Gastroesophageal sphincter (tissue), 4 donors: ENCODE measurements at regions not wholly inside any gene's neighbourhood (a gene's known extent, or its start where the extent isn't known, plus 50 kb on each side); places are given as distances from the start of the nearest gene placed in this dataset.

Experiments
- ATAC-seq: fragments of 150-250 bp; one replicate; pipeline ENCODE4 v1.9.1; 2016; ENCODE audit warnings: mild to moderate bottlenecking, moderate library complexity
- H3K27ac ChIP-seq, 4 donors: fragments of 200-600 bp; sonication (generic) in 3 of 4; 1 replicate in 3 of 4; 2 replicates in 1 of 4; pipeline ENCODE4 v1.5.1; 2016 to 2019
- H3K27me3 ChIP-seq: fragments of 200-600 bp; sonication (generic); one replicate; pipeline ENCODE4 v1.5.1; 2019
- H3K36me3 ChIP-seq, 2 donors: fragments of 200-600 bp; sonication (generic); one replicate each; pipeline ENCODE4 v1.5.1; 2019; ENCODE audit warnings: control low read depth in 1 of 2
- H3K4me1 ChIP-seq, 3 donors: fragments of 200-600 bp; sonication (generic); 1 replicate in 2 of 3; 2 replicates in 1 of 3; pipeline ENCODE4 v1.5.1; 2016 to 2019; ENCODE audit warnings: control low read depth in 2 of 3
- H3K4me3 ChIP-seq, 2 donors: fragments of 200-600 bp; sonication (generic); one replicate each; pipeline ENCODE4 v1.5.1; 2019; ENCODE audit warnings: mild to moderate bottlenecking in 1 of 2, moderate library complexity in 1 of 2
- H3K9me3 ChIP-seq, 3 donors: fragments of 200-600 bp; sonication (generic); one replicate each; pipeline ENCODE4 v1.5.1; 2017 to 2019; ENCODE audit warnings: control low read depth in 2 of 3
- CTCF ChIP-seq, 4 experiments: fragments of 200-600 bp in 2 of 4; fragments of 450-650 bp in 2 of 4; sonication (generic) in 1 of 4; IDR thresholded peaks; one replicate each; pipeline ENCODE4 v1.5.1; 2017 to 2019; ENCODE audit warnings: antibody characterized with exemption in 4 of 4, mild to moderate bottlenecking in 2 of 4, moderate library complexity in 2 of 4
- EP300 ChIP-seq: sonication (generic); formaldehyde crosslinking; IDR thresholded peaks from one replicate; pipeline ENCODE4 v1.6.1; 2017; ENCODE audit warnings: antibody characterized with exemption, mild to moderate bottlenecking
- POLR2A ChIP-seq, 2 donors: fragments of 450-650 bp; IDR thresholded peaks; one replicate each; pipeline ENCODE4 v1.6.1; 2017; ENCODE audit warnings: antibody characterized with exemption in 2 of 2, mild to moderate bottlenecking in 2 of 2, moderate library complexity in 1 of 2
- POLR2AphosphoS5 ChIP-seq: sonication (generic); formaldehyde crosslinking; IDR thresholded peaks from one replicate; pipeline ENCODE4 v1.6.1; 2017; ENCODE audit warnings: antibody characterized with exemption
- WGBS, 2 donors: methylation state at CpG; one replicate each; pipeline ENCODE4 v1.1.5; 2018; ENCODE audit warnings: low coverage in 1 of 2; 5-methylcytosine and 5-hydroxymethylcytosine counted together

DNA sequence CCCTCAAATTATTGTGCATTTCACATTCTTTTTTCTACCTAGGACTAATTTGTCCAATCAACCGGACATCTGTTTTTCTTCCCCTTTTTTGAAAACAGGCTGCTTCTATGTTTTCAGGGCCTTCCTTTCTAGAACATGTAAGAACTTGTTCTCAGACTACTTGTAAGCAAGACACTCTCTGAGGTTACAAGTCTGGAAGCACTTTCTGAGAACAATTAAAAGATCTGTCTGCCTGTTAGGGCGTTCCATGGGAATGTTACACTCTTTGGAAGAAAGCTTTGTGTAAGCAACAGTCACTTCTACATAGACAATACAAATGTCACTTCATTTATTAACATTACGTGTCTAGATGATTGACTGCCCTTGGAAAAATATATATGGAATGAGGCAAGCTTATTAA, 50.9 kb upstream of the HSPB3 start:
- TF ChIP-seq POLR2AphosphoS5 (no peak), POLR2A (IDR thresholded peaks at IDR 0.05) (no peak), EP300 (no peak), CTCF (IDR thresholded peaks at IDR 0.05) (no peak)
- no peaks in the 10 kb centered on the region for H3K27me3 ChIP-seq
- no peaks in the 10 kb centered on the region for H3K9me3 ChIP-seq
- peaks cover 0 to 41% (median 10%) of the 10 kb centered on the region in 3 donors for H3K4me1 ChIP-seq
- no peak overlapping the region for H3K4me3 ChIP-seq
- H3K36me3 ChIP-seq: no peaks in the 10 kb centered on the region
- ATAC-seq: peak; percentile 50
- peak overlapping the region; percentile 54 to 70 (median 58) for H3K27ac ChIP-seq
- WGBS, 2 donors: 22 to 29% methylated on average over 3 of the region's 3 CpGs

DNA sequence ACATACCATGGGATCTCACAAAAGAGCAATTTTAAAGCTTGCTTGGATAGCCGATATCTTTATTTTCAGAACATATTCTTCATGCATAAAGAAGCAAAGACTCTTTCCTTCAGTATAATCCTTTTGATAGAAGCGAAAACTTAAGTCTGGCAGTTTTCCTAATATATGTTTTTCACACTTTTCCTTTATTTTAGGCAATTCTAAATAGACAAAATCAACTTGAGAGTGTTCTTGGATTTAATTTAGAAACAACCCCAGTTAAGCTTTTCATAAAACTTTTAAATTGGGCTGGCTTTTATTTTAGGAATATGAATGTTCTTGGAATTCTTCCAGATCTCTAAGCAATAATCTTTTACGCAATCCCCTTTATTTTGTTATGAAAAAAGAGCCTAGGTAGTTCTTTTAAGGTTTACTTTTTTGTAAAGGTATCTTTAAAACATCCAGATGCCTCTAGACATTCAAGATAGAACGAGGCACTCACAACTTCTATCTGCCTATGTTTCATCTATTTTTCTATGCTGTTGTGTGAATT, 51.5 kb upstream of the HSPB3 start:
- 42 to 60% methylated on average over 4 of the region's 4 CpGs for WGBS, 2 donors
- Histone ChIP-seq H3K36me3 (no peaks in the 10 kb centered on the region), H3K27ac (peak overlapping the region; percentile 54 to 70 (median 58)), H3K4me3 (no peak overlapping the region), H3K27me3 (no peaks in the 10 kb centered on the region), H3K9me3 (no peaks in the 10 kb centered on the region), H3K4me1 (peaks cover 0 to 41% (median 10%) of the 10 kb centered on the region in 3 donors)
- ATAC-seq: no peak
- TF ChIP-seq EP300 (no peak), POLR2AphosphoS5 (no peak), POLR2A (IDR thresholded peaks at IDR 0.05) (no peak), CTCF (IDR thresholded peaks at IDR 0.05) (no peak)

DNA sequence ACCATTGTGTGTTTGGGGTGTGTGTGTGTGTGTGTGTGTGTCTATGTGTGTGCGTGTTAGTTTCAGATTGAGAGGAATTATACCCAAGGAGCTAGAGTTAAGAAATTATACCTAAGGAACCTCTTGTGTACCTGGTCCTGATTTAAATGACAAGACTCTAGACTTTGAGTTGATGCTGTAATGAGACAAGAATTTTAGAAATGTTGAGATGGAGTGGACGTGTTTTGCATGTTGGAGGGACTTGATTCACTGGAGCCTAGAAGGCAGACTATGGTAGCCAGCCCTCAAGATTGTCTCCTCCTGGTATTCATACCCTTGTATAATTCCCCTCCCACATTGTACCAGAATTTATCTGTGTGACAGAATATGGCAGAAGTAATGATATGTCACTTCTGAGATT, 52.4 kb upstream of the HSPB3 start:
- no peak for TF ChIP-seq POLR2AphosphoS5
- no peak for TF ChIP-seq CTCF (IDR thresholded peaks at IDR 0.05)
- no peaks in the 10 kb centered on the region for H3K27me3 ChIP-seq
- H3K4me1 ChIP-seq: peaks cover 0 to 41% (median 10%) of the 10 kb centered on the region in 3 donors
- H3K36me3 ChIP-seq: no peaks in the 10 kb centered on the region
- peak overlapping the region in 3 of 4 donors; percentile 50 to 62 (median 54) for H3K27ac ChIP-seq
- H3K4me3 ChIP-seq: no peak overlapping the region
- ATAC-seq: no peak
- H3K9me3 ChIP-seq: no peaks in the 10 kb centered on the region
- WGBS, 2 donors: 89% methylated on average over 2 of the region's 2 CpGs

DNA sequence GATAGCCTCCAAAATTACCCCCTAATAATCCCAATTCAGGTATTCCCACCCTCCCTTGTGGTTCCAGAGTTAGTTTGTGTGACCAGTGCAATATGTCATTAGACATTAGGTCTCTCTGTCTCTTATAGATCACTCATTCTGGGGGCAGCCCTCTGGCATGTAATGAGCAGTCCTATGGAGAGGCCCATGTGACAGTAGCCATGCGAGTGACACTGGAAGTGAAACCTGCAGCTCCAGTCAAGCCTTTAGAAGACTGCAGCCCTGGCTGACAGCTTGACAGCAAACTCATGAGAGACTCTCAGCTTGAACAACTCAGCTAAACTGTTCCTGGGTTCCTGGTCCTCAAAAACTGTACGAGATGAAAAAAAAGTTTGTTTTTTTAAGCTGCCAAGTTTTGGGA, 54.0 kb upstream of the HSPB3 start:
- Histone ChIP-seq H3K4me1 (peaks cover 0 to 41% (median 10%) of the 10 kb centered on the region in 3 donors), H3K36me3 (no peaks in the 10 kb centered on the region), H3K4me3 (no peak overlapping the region), H3K27me3 (no peaks in the 10 kb centered on the region), H3K27ac (no peak overlapping the region), H3K9me3 (no peaks in the 10 kb centered on the region)
- ATAC-seq: no peak
- TF ChIP-seq EP300 (no peak), POLR2A (IDR thresholded peaks at IDR 0.05) (no peak), POLR2AphosphoS5 (no peak), CTCF (IDR thresholded peaks at IDR 0.05) (no peak)
- WGBS, 2 donors: 0 to 36% methylated on average over 1 to 2 of the region's 2 CpGs

DNA sequence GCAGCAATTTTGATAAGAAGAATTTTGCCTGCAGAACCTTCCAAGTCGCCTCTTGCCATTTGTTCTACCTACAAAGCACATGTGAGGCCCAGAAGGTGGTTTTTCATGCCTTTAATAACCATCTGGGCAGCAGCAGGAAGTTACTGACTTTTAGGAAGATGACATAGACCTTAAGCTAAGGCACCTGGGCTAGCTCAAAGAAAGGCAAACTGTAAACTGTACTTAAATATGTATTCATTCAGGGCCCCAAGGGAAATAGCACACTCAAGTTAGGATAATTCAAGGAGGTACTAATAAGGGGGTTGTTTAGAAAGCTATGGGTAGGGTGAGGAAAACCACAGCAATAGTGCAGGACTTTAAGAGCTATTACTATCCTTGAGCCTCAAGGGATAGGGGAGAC, 57.3 kb upstream of the HSPB3 start:
- no peak for ATAC-seq

More for the DNA sequence above, 57.3 kb upstream of the HSPB3 start:
- Histone ChIP-seq H3K9me3 (no peaks in the 10 kb centered on the region), H3K27ac (no peak overlapping the region), H3K4me1 (peaks cover 0 to 20% (median 0%) of the 10 kb centered on the region in 3 donors), H3K4me3 (no peak overlapping the region), H3K36me3 (no peaks in the 10 kb centered on the region), H3K27me3 (no peaks in the 10 kb centered on the region)
- WGBS, 2 donors: 100% methylated on average over 1 of the region's 1 CpG; no CpG with 5 or more reads in 1 of the 2 donors
- no peak for TF ChIP-seq POLR2A (IDR thresholded peaks at IDR 0.05)
